ENCODE measurements at regions not wholly inside any gene's neighbourhood (a gene's known extent, or its start where the extent isn't known, plus 50 kb on each side); places are given as distances from the start of the nearest gene placed in this dataset.

DNA sequence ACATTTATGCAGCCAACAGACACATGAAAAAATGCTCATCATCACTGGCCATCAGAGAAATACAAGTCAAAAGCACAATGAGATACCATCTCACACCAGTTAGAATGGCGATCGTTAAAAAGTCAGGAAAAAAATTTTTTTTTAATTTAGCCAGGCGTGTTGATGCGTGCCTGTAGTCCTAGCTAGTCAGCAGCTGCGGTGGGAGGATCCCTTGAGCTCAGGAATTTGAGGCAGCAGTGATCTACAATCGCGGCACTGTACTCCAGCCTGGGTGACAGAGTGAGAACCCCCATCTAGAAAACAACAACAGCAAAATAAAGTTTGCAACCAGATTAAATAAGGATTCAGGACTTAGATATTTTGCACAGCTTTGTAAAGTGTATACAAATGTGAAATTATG lies 65.7 kb upstream of the ALG13 start:
- TF ChIP-seq CTCF (IDR thresholded peaks at IDR 0.05) = no peak
- no peak for TF ChIP-seq ZNF138 (CRISPR knock-in tag; conservative IDR thresholded peaks at IDR 0.05)
- TF ChIP-seq IRF2 (CRISPR knock-in tag; IDR thresholded peaks at IDR 0.05; ENCODE audit: borderline replicate concordance, low read depth) = no peak
- TF ChIP-seq MAX (CRISPR knock-in tag; IDR thresholded peaks at IDR 0.05) = no peak
